Activated CD4-positive, alpha-beta T cell treated with anti-CD3 and anti-CD28 coated beads for 24 hours (primary cell): ENCODE measurements at regions not wholly inside any gene's neighbourhood (a gene's known extent, or its start where the extent isn't known, plus 50 kb on each side); places are given as distances from the start of the nearest gene placed in this dataset.

Source experiments
- DNase-seq, 2 donors: peaks; one replicate each; pipeline ENCODE4 v3.0.0-alpha.2; 2020; ENCODE audit warnings: low read depth in 2 of 2

DNA sequence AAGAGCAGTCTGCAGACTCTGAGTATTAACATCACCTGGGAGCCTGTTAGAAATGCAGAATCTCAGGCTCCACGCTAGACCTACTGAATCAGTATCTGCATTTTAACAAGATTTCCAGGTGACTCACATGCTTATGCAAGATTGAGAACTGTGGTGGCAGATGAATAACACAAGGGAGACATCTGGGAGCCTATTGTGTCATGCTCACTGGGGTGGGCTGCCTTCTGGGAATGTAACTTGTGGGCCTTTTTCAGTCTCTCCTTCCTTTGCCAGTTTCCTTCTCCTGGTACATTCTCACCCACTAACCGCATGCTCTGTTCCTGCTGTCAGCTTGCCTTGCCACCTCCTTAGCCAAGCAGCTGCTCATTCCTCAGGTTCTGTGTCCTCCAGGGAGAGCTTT is 176.6 kb upstream of the C9orf72 start:
- DNase-seq = no peak

- DNase-seq = no peak
Measured at GRCh38 chr9:27750566-27750965, 177.3 kb upstream of the C9orf72 start.

- DNase-seq = no peak
Measured at GRCh38 chr9:27752069-27752468, 178.8 kb upstream of the C9orf72 start.

- no peak for DNase-seq
Measured at GRCh38 chr9:27755846-27756245, 182.6 kb upstream of the C9orf72 start.

DNA sequence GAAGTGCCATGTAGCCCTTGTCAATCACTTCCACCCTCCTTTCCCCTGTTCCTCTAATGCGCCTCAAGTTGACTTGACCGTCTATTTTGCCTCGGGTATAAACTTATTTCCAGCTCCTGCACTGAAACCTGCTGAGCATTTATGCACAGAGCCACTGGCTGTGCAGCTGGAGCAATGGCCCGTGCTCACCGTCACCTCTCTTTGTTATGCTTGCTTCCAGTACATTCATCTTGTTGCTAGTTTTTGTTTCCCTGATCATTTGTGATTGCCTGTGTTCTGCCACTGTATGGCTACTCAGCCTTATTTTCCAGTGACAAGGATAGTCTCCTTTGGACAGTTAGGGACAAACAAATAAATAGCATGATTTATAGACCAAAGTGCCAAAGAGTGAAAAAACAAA is 183.1 kb upstream of the C9orf72 start:
- no peak for DNase-seq

GRCh38 chr9:27763831-27764230 is 190.6 kb upstream of the C9orf72 start:
- no peak for DNase-seq

DNA sequence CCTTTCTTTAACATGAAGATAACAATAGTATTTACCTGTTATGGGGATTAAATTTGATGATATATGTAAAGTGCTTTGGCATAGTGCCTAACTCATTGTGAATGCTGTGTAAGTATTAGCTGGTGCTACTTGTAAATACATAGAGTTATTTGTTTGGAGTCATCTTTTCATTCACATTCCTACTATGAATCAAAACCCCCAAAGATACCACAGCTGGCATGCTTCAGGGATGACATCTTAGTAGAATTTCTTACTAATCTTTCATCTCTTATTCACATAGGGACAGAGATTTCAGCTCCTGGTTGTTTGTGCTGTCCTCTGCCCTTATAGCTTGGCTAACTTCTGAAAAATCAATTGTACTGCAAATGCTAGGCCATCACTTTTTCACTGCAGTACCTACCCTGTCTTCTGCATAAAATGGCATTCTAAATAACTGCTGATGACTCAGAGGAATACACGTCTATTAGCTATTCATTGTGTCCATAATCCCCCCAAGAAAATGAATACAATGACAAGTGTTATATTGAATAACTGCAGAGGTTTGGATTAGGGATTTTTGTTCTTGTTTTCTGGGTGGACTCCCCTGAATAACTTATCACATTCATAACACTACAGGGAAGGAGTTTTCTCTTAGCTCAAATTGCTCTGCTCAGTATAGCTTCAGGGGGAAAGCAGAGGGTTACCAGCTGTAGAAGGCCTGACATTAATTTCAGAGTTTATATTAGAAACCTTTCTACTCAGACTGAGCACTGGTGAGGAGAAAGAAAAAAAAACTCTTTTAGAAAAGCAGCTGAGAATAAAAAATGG is 192.2 kb upstream of the C9orf72 start:
- DNase-seq = no peak

GRCh38 chr9:27766073-27766835 is 193.0 kb upstream of the C9orf72 start:
- no peak for DNase-seq

DNA sequence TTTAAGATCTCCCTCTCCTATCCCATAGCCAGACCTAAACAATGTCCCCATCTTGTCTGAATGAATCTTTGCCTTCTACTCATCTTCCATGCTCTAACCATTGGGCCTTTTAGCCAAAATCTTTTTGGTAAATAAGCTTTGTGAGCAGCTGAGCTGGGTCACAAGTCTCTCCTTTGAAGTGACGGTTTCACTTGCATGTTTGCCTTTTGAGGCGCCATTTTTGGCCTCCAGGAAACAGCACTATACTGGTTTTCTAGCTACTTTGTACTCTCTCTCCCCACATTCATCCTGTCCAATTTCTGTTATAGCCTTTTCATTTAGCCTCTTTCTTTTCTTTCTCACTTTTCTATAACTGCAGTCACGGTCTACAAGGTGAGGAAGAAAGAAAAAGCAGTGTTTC is 195.5 kb upstream of the C9orf72 start:
- no peak for DNase-seq

- DNase-seq = no peak
Measured at GRCh38 chr9:27770541-27770940, 197.3 kb upstream of the C9orf72 start.

- DNase-seq = no peak
Measured at GRCh38 chr9:27771803-27772545, 198.7 kb upstream of the C9orf72 start.

DNA sequence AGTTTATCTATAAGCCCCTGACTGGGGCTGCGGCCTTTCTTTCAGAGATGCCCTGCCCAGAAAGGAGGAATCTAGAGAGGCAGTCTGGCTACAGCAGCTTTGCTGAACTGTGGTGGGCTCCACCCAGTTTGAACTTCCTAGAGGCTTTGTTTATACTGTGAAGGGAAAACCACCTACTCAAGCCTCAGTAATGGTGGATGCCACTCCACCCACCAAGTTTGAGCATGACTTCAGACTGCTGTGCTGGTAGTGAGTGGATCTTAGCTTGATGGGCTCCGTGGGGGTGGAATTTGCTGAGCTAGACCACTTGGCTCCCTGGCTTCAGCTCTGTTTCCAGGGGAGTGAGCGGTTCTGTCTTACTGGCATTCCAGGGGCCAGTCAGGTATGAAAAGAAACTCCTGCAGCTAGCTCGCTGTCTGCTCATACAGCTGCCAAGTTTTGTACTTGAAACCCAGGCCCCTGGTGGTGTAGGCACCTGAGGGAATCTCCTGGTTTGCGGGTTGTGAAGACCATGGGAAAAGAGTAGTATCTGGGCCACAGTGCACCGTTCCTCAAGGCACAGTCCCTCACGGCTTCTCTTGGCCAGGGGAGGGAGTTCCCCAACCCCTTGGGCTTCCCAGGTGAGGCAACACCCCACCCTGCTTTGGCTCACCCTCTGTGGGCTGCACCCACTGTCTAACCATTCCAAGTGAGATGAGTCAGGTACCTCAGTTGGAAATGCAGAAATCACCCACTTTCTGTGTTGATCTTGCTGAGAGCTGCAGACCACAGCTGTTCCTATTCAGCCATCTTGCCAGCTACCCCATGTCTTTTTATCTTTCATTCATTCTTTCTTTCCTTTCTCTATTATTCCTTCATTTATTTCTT is 211.8 kb upstream of the C9orf72 start:
- peak in 1 of 2 donors; percentile 10 for DNase-seq

GRCh38 chr9:27785714-27786100 is 212.4 kb upstream of the C9orf72 start:
- DNase-seq = no peak

- DNase-seq = no peak
Measured at GRCh38 chr9:27787891-27788290, 214.6 kb upstream of the C9orf72 start.

- no peak for DNase-seq
Measured at GRCh38 chr9:27791311-27791710, 218.0 kb upstream of the C9orf72 start.

- DNase-seq = no peak
Measured at GRCh38 chr9:27792971-27793689, 219.8 kb upstream of the C9orf72 start.

DNA sequence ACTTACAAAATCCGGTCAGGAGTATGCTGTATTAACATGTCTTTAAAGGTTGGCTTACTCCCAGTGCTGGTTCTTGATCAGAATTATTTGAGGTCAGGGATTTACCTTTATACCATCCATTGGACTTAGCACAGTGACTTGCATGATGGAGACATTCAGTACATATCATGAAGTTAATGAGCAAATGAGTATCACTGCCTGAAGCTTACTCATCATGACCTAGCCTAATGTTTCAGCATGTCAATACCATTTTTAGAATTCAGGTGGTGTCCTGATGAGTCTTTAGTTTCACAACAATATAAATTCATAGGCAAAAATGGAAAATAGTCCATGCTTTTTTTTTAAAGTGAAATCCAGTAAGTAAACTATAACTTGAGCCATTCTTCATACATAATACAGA is 226.0 kb upstream of the C9orf72 start:
- DNase-seq = no peak

DNA sequence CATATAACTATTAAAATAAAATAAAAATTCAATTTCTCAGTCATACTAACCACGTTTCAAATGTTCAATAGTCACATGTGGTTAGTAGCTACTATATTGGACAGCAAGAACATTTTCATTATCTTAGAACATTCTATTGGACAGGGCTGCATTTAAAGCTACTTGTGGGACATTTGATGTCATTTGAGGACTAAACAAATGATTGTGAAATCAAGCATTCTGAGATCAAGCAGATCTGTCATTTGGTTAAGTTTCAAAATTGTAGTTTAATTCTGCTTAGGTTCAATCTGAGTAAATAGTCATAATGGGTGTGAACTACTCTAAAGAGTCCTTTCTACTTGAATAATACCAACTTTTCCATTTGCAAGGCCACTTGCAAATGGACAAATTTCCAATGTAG is 226.9 kb upstream of the C9orf72 start:
- no peak for DNase-seq

- DNase-seq = no peak
Measured at GRCh38 chr9:27800692-27801370, 227.6 kb upstream of the C9orf72 start.

- no peak for DNase-seq
Measured at GRCh38 chr9:27801545-27801944, 228.3 kb upstream of the C9orf72 start.
